DOHH2 (cell line): ENCODE measurements at regions not wholly inside any gene's neighbourhood (a gene's known extent, or its start where the extent isn't known, plus 50 kb on each side); places are given as distances from the start of the nearest gene placed in this dataset.

Experiments
- H3F3A ChIP-seq: fragments of 200-600 bp; sonication (generic), shearing (Covaris generic); 2 replicates; pipeline ENCODE4 v1.6.0; 2016; ENCODE audit warnings: antibody characterized with exemption, mild to moderate bottlenecking; ENCODE audit not compliant: control insufficient read depth, insufficient read depth
- H3K27ac ChIP-seq: fragments of 200-600 bp; sonication (generic); 2 replicates; pipeline ENCODE4 v1.5.1; 2014; ENCODE audit warnings: low read depth, mild to moderate bottlenecking, low read length, moderate library complexity
- H3K27me3 ChIP-seq: fragments of 200-600 bp; sonication (generic); 2 replicates; pipeline ENCODE4 v1.6.1; 2014; ENCODE audit warnings: mild to moderate bottlenecking, low read length, mixed read lengths; ENCODE audit not compliant: control insufficient read depth
- H3K36me3 ChIP-seq: fragments of 200-600 bp; sonication (generic); 2 replicates; pipeline ENCODE4 v1.6.1; 2014; ENCODE audit warnings: mild to moderate bottlenecking, low read length, moderate library complexity, mixed read lengths; ENCODE audit not compliant: control insufficient read depth
- H3K4me1 ChIP-seq: fragments of 200-600 bp; sonication (generic); 2 replicates; pipeline ENCODE4 v1.6.1; 2014; ENCODE audit warnings: mild to moderate bottlenecking, low read length, mixed read lengths; ENCODE audit not compliant: control insufficient read depth
- H3K4me2 ChIP-seq: fragments of 200-600 bp; sonication (generic); 2 replicates; pipeline ENCODE4 v1.6.0; 2014; ENCODE audit warnings: mild to moderate bottlenecking, low read length, moderate library complexity
- H3K4me3 ChIP-seq: fragments of 200-600 bp; sonication (generic); 2 replicates; pipeline ENCODE4 v1.5.1; 2014; ENCODE audit warnings: mild to moderate bottlenecking, low read length, mixed read lengths
- H3K79me2 ChIP-seq: fragments of 200-600 bp; sonication (generic); 2 replicates; pipeline ENCODE4 v1.6.1; 2014; ENCODE audit warnings: mild to moderate bottlenecking, low read length, mixed read lengths; ENCODE audit not compliant: control insufficient read depth
- H3K9me2 ChIP-seq: fragments of 200-600 bp; sonication (generic); replicated peaks from 2 replicates; pipeline ENCODE4 v1.6.1; 2014; ENCODE audit warnings: mild to moderate bottlenecking, low read length, mixed read lengths; ENCODE audit not compliant: control insufficient read depth
- H3K9me3 ChIP-seq: fragments of 200-600 bp; sonication (generic); 2 replicates; pipeline ENCODE4 v1.6.1; 2014; ENCODE audit warnings: antibody characterized with exemption, low read length, mixed read lengths; ENCODE audit not compliant: control insufficient read depth, insufficient read depth
- H4K20me1 ChIP-seq: fragments of 200-600 bp; sonication (generic); 2 replicates; pipeline ENCODE4 v1.6.0; 2014; ENCODE audit warnings: low read depth, mild to moderate bottlenecking, antibody characterized with exemption, low read length, moderate library complexity; ENCODE audit not compliant: control insufficient read depth, insufficient read depth
- EZH2phosphoT487 ChIP-seq: fragments of 200-600 bp; sonication (generic); IDR thresholded peaks from 2 replicates; pipeline ENCODE4 v1.6.1; 2017; ENCODE audit warnings: borderline replicate concordance, mild to moderate bottlenecking, antibody characterized with exemption, low read length, moderate library complexity, mixed read lengths
- TF ChIP-seq, protein P1 (sequence below): fragments of 200-600 bp; sonication (generic); IDR thresholded peaks from one replicate; pipeline ENCODE4 v1.5.1; 2014; ENCODE audit warnings: antibody characterized with exemption, mild to moderate bottlenecking, low read depth, low read length; ENCODE audit not compliant: poor library complexity, severe bottlenecking

DNA sequence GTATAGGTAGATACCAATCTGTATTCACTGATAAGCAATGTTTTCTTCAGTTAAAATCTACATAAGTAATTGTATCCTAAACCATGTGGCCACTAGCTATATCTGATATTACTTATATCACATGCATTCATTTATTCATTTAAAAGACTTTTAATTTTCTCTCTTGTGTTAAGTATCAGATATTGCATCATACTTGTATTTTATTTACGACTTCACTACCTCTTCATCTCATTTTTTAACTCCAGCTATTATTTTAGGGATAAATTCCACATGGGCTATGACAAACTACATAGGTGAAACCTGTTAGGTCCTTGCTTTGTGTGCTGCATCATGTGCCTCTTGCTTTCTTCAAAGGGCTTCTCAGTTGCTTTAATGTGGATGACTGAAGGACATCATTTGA is 1018.3 kb downstream of the ZPLD1 start:
- Histone ChIP-seq H3F3A (no peaks in the 10 kb centered on the region), H3K27ac (no peak overlapping the region), H3K9me3 (no peaks in the 10 kb centered on the region), H3K27me3 (no peaks in the 10 kb centered on the region), H3K4me1 (no peaks in the 10 kb centered on the region), H3K9me2 (no peaks in the 10 kb centered on the region), H3K4me2 (no peak overlapping the region), H4K20me1 (no peaks in the 10 kb centered on the region), H3K36me3 (no peaks in the 10 kb centered on the region), H3K4me3 (no peak overlapping the region), H3K79me2 (no peaks in the 10 kb centered on the region)
- TF ChIP-seq, protein P1, sequence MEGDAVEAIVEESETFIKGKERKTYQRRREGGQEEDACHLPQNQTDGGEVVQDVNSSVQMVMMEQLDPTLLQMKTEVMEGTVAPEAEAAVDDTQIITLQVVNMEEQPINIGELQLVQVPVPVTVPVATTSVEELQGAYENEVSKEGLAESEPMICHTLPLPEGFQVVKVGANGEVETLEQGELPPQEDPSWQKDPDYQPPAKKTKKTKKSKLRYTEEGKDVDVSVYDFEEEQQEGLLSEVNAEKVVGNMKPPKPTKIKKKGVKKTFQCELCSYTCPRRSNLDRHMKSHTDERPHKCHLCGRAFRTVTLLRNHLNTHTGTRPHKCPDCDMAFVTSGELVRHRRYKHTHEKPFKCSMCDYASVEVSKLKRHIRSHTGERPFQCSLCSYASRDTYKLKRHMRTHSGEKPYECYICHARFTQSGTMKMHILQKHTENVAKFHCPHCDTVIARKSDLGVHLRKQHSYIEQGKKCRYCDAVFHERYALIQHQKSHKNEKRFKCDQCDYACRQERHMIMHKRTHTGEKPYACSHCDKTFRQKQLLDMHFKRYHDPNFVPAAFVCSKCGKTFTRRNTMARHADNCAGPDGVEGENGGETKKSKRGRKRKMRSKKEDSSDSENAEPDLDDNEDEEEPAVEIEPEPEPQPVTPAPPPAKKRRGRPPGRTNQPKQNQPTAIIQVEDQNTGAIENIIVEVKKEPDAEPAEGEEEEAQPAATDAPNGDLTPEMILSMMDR: no peak
- TF ChIP-seq EZH2phosphoT487: no peak

DNA sequence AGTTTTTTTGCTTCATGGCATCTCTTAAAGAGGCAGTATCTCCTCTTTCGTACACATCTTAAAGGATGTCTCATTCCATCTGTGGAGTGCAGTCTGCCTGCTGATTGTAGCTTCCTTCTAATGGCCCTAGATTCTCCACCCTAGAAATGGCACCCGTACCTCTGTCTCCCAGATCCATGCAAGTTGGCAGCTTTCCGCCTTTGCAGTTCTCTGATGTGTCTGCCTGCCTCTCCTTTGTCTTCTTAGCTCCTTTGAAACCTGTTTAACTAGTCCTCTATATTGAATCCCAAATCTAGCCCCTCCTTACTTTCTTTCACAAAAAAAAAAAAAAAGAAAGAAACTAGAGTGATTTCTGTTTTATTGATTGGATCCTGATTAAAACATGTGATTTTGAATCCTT is 1025.0 kb downstream of the ZPLD1 start:
- Histone ChIP-seq H3K4me1 (no peaks in the 10 kb centered on the region), H3F3A (no peaks in the 10 kb centered on the region), H3K4me3 (no peak overlapping the region), H3K9me3 (no peaks in the 10 kb centered on the region), H3K27me3 (no peaks in the 10 kb centered on the region), H3K27ac (no peak overlapping the region), H3K9me2 (no peaks in the 10 kb centered on the region), H3K79me2 (no peaks in the 10 kb centered on the region), H3K36me3 (no peaks in the 10 kb centered on the region), H3K4me2 (no peak overlapping the region), H4K20me1 (no peaks in the 10 kb centered on the region)
- TF ChIP-seq, protein P1: no peak
- no peak for TF ChIP-seq EZH2phosphoT487

DNA sequence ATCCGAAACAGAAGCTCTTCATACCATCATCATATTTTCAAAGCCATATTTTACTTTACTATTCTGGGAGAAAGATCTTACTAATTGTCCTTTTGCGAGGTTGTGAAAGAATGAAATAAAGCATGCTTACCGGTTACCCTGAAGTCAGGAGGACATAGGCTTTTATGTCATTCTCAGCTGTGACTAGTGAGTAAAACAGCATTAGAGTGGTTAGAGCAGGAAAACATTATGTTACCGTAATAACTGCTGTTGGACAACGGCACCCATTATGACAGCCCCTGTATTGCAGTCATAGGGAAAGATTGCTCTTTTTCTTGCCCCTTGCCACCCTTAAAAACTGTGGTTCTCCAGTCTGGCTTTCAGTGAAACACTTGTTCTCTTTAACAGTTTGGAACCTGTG is 1035.7 kb downstream of the ZPLD1 start:
- Histone ChIP-seq H4K20me1 (no peaks in the 10 kb centered on the region), H3K79me2 (no peaks in the 10 kb centered on the region), H3K9me3 (no peaks in the 10 kb centered on the region), H3K4me3 (no peak overlapping the region), H3K4me1 (no peaks in the 10 kb centered on the region), H3K9me2 (no peaks in the 10 kb centered on the region), H3K4me2 (no peak overlapping the region), H3K27me3 (no peaks in the 10 kb centered on the region), H3K27ac (no peak overlapping the region), H3F3A (no peaks in the 10 kb centered on the region), H3K36me3 (no peaks in the 10 kb centered on the region)
- TF ChIP-seq, protein P1: no peak
- no peak for TF ChIP-seq EZH2phosphoT487

DNA sequence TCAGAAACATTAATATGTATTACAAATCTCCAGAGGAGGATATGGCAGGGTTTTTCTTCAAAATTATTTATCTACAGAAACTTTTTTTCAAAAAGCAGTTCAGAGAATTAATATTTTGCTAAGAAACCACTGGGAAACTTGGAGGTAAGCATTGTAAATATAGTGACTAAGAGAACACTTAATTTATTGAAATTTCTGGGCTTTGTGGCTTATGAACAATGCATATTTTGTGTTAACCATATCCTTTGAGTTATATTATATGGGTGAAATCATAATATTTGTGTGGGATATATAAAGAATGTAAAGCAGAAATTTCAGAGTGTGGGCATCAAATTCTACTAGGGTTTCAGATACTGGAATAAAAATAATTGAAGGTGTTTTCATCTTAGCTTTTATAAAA is 1059.2 kb downstream of the ZPLD1 start:
- H3K27me3 ChIP-seq: no peaks in the 10 kb centered on the region
- H3K9me3 ChIP-seq: no peaks in the 10 kb centered on the region
- H3K4me1 ChIP-seq: no peaks in the 10 kb centered on the region
- H3K79me2 ChIP-seq: no peaks in the 10 kb centered on the region
- no peak for TF ChIP-seq EZH2phosphoT487
- TF ChIP-seq, protein P1: no peak
- no peaks in the 10 kb centered on the region for H3K9me2 ChIP-seq
- no peak overlapping the region for H3K27ac ChIP-seq
- H3K4me2 ChIP-seq: no peak overlapping the region
- H3K36me3 ChIP-seq: no peaks in the 10 kb centered on the region
- H3K4me3 ChIP-seq: no peak overlapping the region
- no peaks in the 10 kb centered on the region for H4K20me1 ChIP-seq
- no peaks in the 10 kb centered on the region for H3F3A ChIP-seq
